T-cell (primary cell): ENCODE measurements at regions not wholly inside any gene's neighbourhood (a gene's known extent, or its start where the extent isn't known, plus 50 kb on each side); places are given as distances from the start of the nearest gene placed in this dataset.

ENCODE experiments used
- ATAC-seq, 4 experiments: fragments of 200-7000 bp in 3 of 4; fragments of 150-1000 bp in 1 of 4; cut with Tn5 transposase; replicated peaks in 1 of 4; 1 replicate in 3 of 4; 2 replicates in 1 of 4; pipeline ENCODE4 v1.10.0; 2021; ENCODE audit warnings: moderate library complexity in 3 of 4, mild to moderate bottlenecking in 2 of 4, moderate number of reproducible peaks in 1 of 4
- CTCF ChIA-PET, 2 donors: fragments of 300-600 bp; sonication (Branson Sonifier 250); formaldehyde crosslinking; loops; one replicate each; lab custom pipeline; 2022; ENCODE audit warnings: antibody characterized with exemption in 2 of 2; lab: Charles Lee
- POLR2A ChIA-PET, 2 donors: fragments of 300-600 bp; sonication (Branson Sonifier 250); formaldehyde crosslinking; loops; one replicate each; lab custom pipeline; 2022; ENCODE audit warnings: antibody characterized with exemption in 2 of 2; lab: Charles Lee
- DNase-seq, 35 experiments: peaks; one replicate each; pipeline versions ENCODE4 v3.0.0 to v3.0.0-alpha.2; 2013 to 2023
- H3K27ac ChIP-seq: one replicate; pipeline ENCODE4 v1.5.1; 2013; ENCODE audit warnings: low read length
- H3K27me3 ChIP-seq, 2 experiments: replicated peaks in 1 of 2; 1 replicate in 1 of 2; 2 replicates in 1 of 2; pipeline versions ENCODE4 v1.6.1 to v1.7.0; 2013; ENCODE audit warnings: low read length in 1 of 2, mixed read lengths in 1 of 2; ENCODE audit not compliant: control insufficient read depth in 2 of 2, insufficient read depth in 2 of 2; ENCODE audit errors: extremely low read depth in 1 of 2
- H3K36me3 ChIP-seq, 2 donors: 1 replicate in 1 of 2; 2 replicates in 1 of 2; pipeline versions ENCODE4 v1.6.1 to v1.7.0; 2013; ENCODE audit warnings: low read length in 1 of 2; ENCODE audit not compliant: control insufficient read depth in 2 of 2, insufficient read depth in 1 of 2; ENCODE audit errors: extremely low read depth in 1 of 2
- H3K4me1 ChIP-seq, 2 experiments: 1 replicate in 1 of 2; 2 replicates in 1 of 2; pipeline versions ENCODE4 v1.6.1 to v1.7.0; 2013; ENCODE audit warnings: low read length in 2 of 2, mixed read lengths in 1 of 2; ENCODE audit not compliant: insufficient read depth in 2 of 2, control insufficient read depth in 1 of 2; ENCODE audit errors: extremely low read depth in 1 of 2
- H3K4me3 ChIP-seq, 2 donors: 1 replicate in 1 of 2; 2 replicates in 1 of 2; pipeline versions ENCODE4 v1.5.1 to v1.7.0; 2013; ENCODE audit warnings: mild to moderate bottlenecking in 2 of 2, low read length in 1 of 2, moderate library complexity in 1 of 2; ENCODE audit not compliant: control insufficient read depth in 1 of 2; ENCODE audit errors: extremely low read depth in 1 of 2
- H3K9me3 ChIP-seq: 2 replicates; pipeline ENCODE4 v1.7.0; 2013
- H3K27ac Mint-ChIP-seq, 2 donors: one replicate each; pipeline ENCODE4 v1.8.0; 2020 to 2021; ENCODE audit warnings: mild to moderate bottlenecking in 2 of 2, mixed read lengths in 2 of 2
- H3K27me3 Mint-ChIP-seq, 2 donors: one replicate each; pipeline ENCODE4 v1.8.0; 2021 to 2022; ENCODE audit warnings: mixed read lengths in 2 of 2
- H3K36me3 Mint-ChIP-seq: one replicate; pipeline ENCODE4 v1.8.0; 2021; ENCODE audit warnings: mixed read lengths
- H3K4me1 Mint-ChIP-seq, 3 donors: one replicate each; pipeline ENCODE4 v1.8.0; 2020 to 2022; ENCODE audit warnings: mixed read lengths in 3 of 3, mild to moderate bottlenecking in 1 of 3
- H3K4me3 Mint-ChIP-seq, 3 donors: one replicate each; pipeline ENCODE4 v1.8.0; 2020 to 2022; ENCODE audit warnings: mild to moderate bottlenecking in 3 of 3, mixed read lengths in 3 of 3, moderate library complexity in 3 of 3
- H3K9me3 Mint-ChIP-seq, 3 donors: one replicate each; pipeline ENCODE4 v1.8.0; 2020 to 2022; ENCODE audit warnings: mixed read lengths in 3 of 3
- WGBS: methylation state at CpG from one replicate; pipeline ENCODE4 v1.1.5; 2013; ENCODE audit warnings: missing lambda C conversion rate; ENCODE audit not compliant: insufficient coverage; 5-methylcytosine and 5-hydroxymethylcytosine counted together

DNA sequence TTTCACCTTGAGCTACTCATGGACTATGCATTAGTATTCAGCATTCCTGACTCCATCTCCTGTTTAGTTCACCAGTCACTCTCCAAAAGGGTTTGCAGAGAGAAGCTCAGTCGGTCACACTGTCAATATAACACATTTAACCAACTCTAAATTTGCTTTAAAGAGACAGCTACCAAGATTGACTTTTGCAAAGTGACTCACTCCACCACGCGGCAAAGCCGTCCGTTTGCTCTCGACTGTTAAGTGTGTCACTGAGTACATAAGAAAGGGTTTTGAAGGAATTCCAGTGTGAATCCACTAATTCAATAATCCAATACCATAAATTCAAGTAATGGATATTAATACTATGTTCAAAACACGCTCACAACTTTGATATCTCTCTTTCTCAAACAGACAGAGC, 1006.7 kb upstream of the NR2F2 start:
- Mint-ChIP-seq H3K4me3 (no peak overlapping the region), H3K27me3 (peaks cover 31 to 41% of the 10 kb centered on the region in 2 donors), H3K36me3 (no peaks in the 10 kb centered on the region), H3K4me1 (peaks cover 0 to 6% (median 5%) of the 10 kb centered on the region in 3 donors), H3K9me3 (no peaks in the 10 kb centered on the region), H3K27ac (no peak overlapping the region)
- H3K27ac ChIP-seq = no peak overlapping the region
- H3K36me3 ChIP-seq = no peaks in the 10 kb centered on the region
- ChIA-PET POLR2A (no interaction called here), CTCF (interaction anchor here in 1 of 2 donors (0.5 kb wide), 1 partner anchor 29 kb away, joined by 7 read pairs; no protein-coding TSS in a partner anchor)
- no peak overlapping the region for H3K4me3 ChIP-seq
- peaks cover 0 to 3% of the 10 kb centered on the region in 2 experiments for H3K4me1 ChIP-seq
- WGBS = 70% methylated on average over 1 of the region's 7 CpGs
- no peaks in the 10 kb centered on the region for H3K9me3 ChIP-seq
- no peak for DNase-seq
- peaks cover 12 to 20% of the 10 kb centered on the region in 2 experiments for H3K27me3 ChIP-seq
- ATAC-seq = no peak

DNA sequence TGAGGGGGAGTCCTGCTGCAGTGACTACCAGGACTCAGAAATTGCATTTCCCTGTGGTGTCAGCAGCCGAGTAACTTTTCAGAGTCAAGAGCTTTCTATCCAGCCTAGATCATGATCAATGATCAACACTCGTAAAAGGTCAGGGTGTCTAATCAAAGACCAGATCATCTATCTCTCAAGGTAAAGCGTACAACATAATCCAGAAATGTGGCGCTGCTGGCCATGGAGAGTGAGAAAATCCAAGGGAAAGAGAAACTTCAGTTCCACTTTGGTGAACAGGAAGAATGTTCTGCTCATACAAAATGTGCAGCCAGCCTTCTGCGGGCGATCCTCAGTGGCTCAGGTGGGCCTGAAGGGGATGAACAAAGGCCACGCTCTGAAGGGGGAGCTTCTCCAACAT, 1005.8 kb upstream of the NR2F2 start:
- ChIA-PET CTCF (no interaction called here), POLR2A (no interaction called here)
- Histone ChIP-seq H3K9me3 (no peaks in the 10 kb centered on the region), H3K27ac (no peak overlapping the region), H3K4me3 (no peak overlapping the region), H3K27me3 (peaks cover 17 to 20% of the 10 kb centered on the region in 2 experiments), H3K4me1 (peaks cover 0 to 3% of the 10 kb centered on the region in 2 experiments), H3K36me3 (no peaks in the 10 kb centered on the region)
- WGBS = 81% methylated on average over 2 of the region's 7 CpGs
- peaks cover 0 to 6% (median 5%) of the 10 kb centered on the region in 3 donors for H3K4me1 Mint-ChIP-seq
- ATAC-seq (no peak), DNase-seq (no peak)
- no peak overlapping the region for H3K27ac Mint-ChIP-seq
- H3K27me3 Mint-ChIP-seq = peaks cover 33 to 40% of the 10 kb centered on the region in 2 donors
- no peak overlapping the region for H3K4me3 Mint-ChIP-seq
- no peaks in the 10 kb centered on the region for H3K9me3 Mint-ChIP-seq
- H3K36me3 Mint-ChIP-seq = no peaks in the 10 kb centered on the region

DNA sequence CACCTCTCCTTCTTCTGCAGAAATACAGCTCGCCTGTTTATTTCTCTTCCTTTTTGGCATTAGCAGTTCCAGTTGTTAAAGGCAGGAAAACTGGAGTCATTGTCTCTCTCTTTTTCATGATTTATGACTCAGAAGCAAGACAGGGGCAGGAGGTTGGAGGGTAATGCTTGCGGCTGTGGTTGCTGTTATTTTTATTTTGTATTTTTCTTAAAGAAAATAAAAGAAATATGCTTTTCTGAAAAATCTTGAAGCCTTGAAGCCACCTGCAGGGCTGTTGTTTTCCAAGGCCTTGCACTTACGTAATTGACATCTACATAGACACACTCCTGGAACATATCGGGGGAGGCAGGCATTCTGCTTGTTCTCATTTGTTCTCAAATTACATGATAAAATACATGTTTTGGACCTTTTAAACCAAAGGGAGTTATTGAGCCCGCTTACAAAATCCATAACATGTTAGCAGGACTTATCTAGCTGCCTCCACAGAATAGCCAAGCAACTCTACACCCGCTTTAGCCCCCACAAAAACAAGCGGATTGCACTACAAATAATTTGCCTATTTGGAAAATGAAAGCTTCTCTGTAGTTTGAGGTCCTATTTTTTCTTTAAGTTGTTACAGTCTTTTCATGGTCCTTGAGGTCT, 1004.6 kb upstream of the NR2F2 start:
- no peak overlapping the region for H3K27ac Mint-ChIP-seq
- H3K36me3 ChIP-seq = no peaks in the 10 kb centered on the region
- H3K27me3 Mint-ChIP-seq = peaks cover 33 to 36% of the 10 kb centered on the region in 2 donors
- H3K9me3 ChIP-seq = no peaks in the 10 kb centered on the region
- H3K9me3 Mint-ChIP-seq = no peaks in the 10 kb centered on the region
- no peak overlapping the region for H3K4me3 ChIP-seq
- H3K4me1 ChIP-seq = peaks cover 0 to 3% of the 10 kb centered on the region in 2 experiments
- ATAC-seq = no peak
- CTCF ChIA-PET = no interaction called here
- peak overlapping the region in 1 of 3 donors; percentile 26 for H3K4me3 Mint-ChIP-seq
- WGBS = 54% methylated on average over 3 of the region's 7 CpGs
- no peak overlapping the region for H3K27ac ChIP-seq
- POLR2A ChIA-PET = no interaction called here
- peaks cover 0 to 6% (median 5%) of the 10 kb centered on the region in 3 donors for H3K4me1 Mint-ChIP-seq
- peaks cover 17 to 20% of the 10 kb centered on the region in 2 experiments for H3K27me3 ChIP-seq
- DNase-seq = no peak
- no peaks in the 10 kb centered on the region for H3K36me3 Mint-ChIP-seq

DNA sequence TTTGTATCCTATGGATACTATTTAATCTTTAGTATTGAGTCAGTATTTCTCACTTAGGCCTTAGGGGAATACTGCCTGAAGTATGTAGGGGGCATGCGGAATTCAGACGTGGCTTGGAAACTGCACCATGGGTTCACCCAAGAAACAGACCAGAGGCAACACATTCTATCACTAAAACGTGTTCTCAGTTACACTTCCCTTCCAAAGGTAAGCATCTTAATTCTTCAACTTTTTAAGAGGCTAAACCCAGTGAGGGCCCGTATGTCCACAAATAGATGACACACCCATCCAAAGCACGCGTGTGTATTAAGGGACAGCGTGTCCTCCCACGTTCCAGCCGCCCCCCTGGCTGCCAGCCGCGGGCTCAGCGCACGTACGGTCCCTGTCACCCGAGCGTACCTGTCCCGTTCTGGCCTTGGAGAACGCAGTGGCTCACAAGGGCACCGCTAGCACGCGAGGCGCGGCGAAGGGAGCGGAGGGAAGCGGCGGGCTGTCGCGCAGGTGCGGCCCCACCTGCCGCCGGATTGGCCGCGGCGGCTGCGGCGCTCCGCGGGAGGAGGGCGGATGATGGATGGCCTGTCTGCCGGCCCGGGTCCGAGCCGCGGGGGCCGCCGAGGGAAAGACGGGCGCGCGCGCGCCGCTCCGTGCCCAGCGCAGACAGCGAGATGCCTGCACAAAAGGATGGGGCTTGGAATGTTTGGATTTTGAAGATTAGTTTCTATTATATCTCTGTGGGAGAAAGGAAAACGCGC, 1003.9 kb upstream of the NR2F2 start:
- H3K4me1 Mint-ChIP-seq = peaks cover 0 to 6% (median 5%) of the 10 kb centered on the region in 3 donors
- Histone ChIP-seq H3K9me3 (no peaks in the 10 kb centered on the region), H3K4me1 (peaks cover 0 to 3% of the 10 kb centered on the region in 2 experiments), H3K36me3 (no peaks in the 10 kb centered on the region), H3K27ac (no peak overlapping the region), H3K4me3 (peak overlapping the region in 1 of 2 donors; percentile 15), H3K27me3 (peaks cover 17 to 20% of the 10 kb centered on the region in 2 experiments)
- ChIA-PET CTCF (no interaction called here), POLR2A (interaction anchor here in 1 of 2 donors (0.6 kb wide), 1 partner anchor 621 kb away, joined by 4 read pairs; no protein-coding TSS in a partner anchor)
- DNase-seq (no peak), ATAC-seq (no peak)
- no peak overlapping the region for H3K27ac Mint-ChIP-seq
- WGBS = 21% methylated on average over 45 of the region's 59 CpGs
- peaks cover 29 to 31% of the 10 kb centered on the region in 2 donors for H3K27me3 Mint-ChIP-seq
- H3K4me3 Mint-ChIP-seq = peak overlapping the region in 2 of 3 donors; percentile 26 to 47
- H3K9me3 Mint-ChIP-seq = no peaks in the 10 kb centered on the region
- H3K36me3 Mint-ChIP-seq = no peaks in the 10 kb centered on the region

DNA sequence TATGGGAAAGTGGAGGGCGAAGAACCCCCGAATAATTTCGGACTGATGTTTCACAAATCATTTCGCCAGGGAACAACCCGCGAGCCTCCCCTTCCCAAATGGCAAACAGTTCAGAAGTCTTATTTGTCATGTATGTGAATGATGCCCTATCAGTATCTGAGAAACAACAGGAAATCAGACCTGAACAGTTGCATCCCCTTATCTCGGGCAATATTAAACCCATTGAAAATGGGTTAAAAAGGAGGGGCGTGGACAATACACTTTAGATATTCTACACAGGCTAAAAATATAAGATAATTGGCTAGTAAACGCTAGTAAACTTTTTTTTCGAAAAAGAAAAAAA, 1003.3 kb upstream of the NR2F2 start:
- H3K36me3 Mint-ChIP-seq = no peaks in the 10 kb centered on the region
- Histone ChIP-seq H3K27ac (no peak overlapping the region), H3K36me3 (no peaks in the 10 kb centered on the region), H3K27me3 (peaks cover 17 to 20% of the 10 kb centered on the region in 2 experiments), H3K4me1 (peaks cover 0 to 3% of the 10 kb centered on the region in 2 experiments), H3K4me3 (peak overlapping the region in 1 of 2 donors; percentile 15), H3K9me3 (no peaks in the 10 kb centered on the region)
- DNase-seq (no peak), ATAC-seq (no peak)
- CTCF ChIA-PET = no interaction called here
- peak overlapping the region in 1 of 3 donors; percentile 47 for H3K4me3 Mint-ChIP-seq
- peaks cover 28 to 30% of the 10 kb centered on the region in 2 donors for H3K27me3 Mint-ChIP-seq
- POLR2A ChIA-PET = interaction anchor here in 1 of 2 donors (0.6 kb wide), 1 partner anchor 620 kb away, joined by 4 read pairs; no protein-coding TSS in a partner anchor
- WGBS = no CpG with 5 or more reads among the region's 10 CpGs
- H3K9me3 Mint-ChIP-seq = no peaks in the 10 kb centered on the region
- H3K27ac Mint-ChIP-seq = no peak overlapping the region
- peaks cover 0 to 6% (median 5%) of the 10 kb centered on the region in 3 donors for H3K4me1 Mint-ChIP-seq

DNA sequence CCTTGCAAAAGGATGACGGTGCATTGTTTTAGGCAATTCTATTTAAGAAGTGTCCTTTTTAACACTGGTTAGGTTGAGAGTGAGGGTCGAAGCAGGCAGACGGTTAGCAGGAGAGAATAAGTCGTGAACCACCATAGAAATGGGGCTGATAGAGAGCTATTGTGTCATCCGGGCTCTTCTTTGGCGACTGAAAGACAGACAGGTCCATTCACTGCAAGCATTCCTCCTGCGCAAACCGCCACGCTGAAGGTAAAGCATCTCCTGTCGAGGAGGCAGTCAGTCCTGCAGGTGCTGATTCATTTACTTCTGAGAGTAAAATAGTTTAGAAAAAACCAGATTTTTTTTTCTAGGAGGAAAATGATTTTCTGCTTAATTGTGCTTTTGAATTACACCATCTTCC, 1002.8 kb upstream of the NR2F2 start:
- 35% methylated on average over 6 of the region's 10 CpGs for WGBS
- no peak for DNase-seq
- Mint-ChIP-seq H3K4me1 (peaks cover 0 to 6% (median 5%) of the 10 kb centered on the region in 3 donors), H3K36me3 (no peaks in the 10 kb centered on the region), H3K27ac (no peak overlapping the region), H3K9me3 (no peaks in the 10 kb centered on the region), H3K4me3 (no peak overlapping the region), H3K27me3 (peaks cover 28 to 35% of the 10 kb centered on the region in 2 donors)
- Histone ChIP-seq H3K27ac (no peak overlapping the region), H3K9me3 (no peaks in the 10 kb centered on the region), H3K27me3 (peaks cover 17 to 20% of the 10 kb centered on the region in 2 experiments), H3K4me1 (peaks cover 0 to 3% of the 10 kb centered on the region in 2 experiments), H3K36me3 (no peaks in the 10 kb centered on the region), H3K4me3 (no peak overlapping the region)
- no peak for ATAC-seq
- ChIA-PET CTCF (no interaction called here), POLR2A (interaction anchor here in 1 of 2 donors (0.6 kb wide), 1 partner anchor 620 kb away, joined by 4 read pairs; no protein-coding TSS in a partner anchor)
